Hippocampal formation (tissue), 2 donors: ENCODE measurements at regions not wholly inside any gene's neighbourhood (a gene's known extent, or its start where the extent isn't known, plus 50 kb on each side); places are given as distances from the start of the nearest gene placed in this dataset.
A peak's percentile ranks its signal among the peaks of the same experiment; 100 is the strongest.
"Not testable (repeated sequence)": the region's sequence is repeated elsewhere in the genome, so short reads cannot be mapped to it uniquely, and the experiment has no call there.

Source experiments
- DNase-seq, 2 donors: peaks; one replicate each; lab custom pipeline; 2025; lab: John Stamatoyannopoulos, UW

DNA sequence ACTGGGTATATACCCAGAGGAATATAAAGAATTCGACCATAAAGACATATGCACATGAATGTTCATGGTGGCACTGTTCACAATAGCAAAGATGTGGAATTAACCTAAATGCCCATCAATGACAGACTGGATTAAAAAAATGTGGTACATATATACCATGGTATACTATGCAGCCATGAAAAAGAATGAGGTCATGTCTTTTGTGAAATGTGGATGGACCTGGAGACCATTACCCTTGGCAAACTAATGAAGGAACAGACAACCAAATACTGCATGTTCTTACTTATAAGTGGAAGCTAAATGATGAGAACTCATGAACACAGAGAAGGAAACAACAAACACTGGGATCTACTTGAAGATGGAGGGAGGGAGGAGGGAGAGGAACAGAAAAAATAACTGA lies 186.7 kb upstream of the SSTR4 start:
- no peak for DNase-seq

DNA sequence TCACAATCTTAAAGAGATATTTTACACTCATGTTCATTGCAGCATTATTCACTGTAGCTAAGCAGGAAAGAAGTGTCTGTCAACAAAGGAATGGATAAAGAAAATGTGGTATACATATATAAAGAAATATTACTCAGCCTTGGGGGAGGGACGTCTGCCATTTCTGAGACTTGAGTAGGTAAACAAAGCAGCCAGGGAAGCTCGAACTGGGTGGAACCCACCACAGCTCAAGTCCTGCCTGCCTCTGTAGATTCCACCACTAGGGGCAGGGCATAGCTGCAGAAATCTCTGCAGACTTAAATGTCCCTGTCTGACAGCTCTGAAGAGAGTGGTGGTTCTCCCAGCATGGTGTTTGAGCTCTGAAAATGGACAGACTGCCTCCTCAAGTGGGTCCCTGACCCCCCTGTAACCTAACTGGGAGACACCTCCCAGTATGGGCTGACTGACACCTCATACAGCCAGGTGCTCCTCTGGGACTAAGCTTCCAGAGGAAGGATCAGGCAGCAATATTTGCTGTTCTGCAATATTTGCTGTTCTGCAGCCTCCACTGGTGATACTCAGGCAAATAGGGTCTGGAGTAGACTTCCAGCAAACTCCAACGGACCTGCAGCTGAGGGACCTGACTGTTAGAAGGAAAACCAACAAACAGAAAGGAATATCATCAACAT lies 183.3 kb upstream of the SSTR4 start:
- not testable (repeated sequence) for DNase-seq

DNA sequence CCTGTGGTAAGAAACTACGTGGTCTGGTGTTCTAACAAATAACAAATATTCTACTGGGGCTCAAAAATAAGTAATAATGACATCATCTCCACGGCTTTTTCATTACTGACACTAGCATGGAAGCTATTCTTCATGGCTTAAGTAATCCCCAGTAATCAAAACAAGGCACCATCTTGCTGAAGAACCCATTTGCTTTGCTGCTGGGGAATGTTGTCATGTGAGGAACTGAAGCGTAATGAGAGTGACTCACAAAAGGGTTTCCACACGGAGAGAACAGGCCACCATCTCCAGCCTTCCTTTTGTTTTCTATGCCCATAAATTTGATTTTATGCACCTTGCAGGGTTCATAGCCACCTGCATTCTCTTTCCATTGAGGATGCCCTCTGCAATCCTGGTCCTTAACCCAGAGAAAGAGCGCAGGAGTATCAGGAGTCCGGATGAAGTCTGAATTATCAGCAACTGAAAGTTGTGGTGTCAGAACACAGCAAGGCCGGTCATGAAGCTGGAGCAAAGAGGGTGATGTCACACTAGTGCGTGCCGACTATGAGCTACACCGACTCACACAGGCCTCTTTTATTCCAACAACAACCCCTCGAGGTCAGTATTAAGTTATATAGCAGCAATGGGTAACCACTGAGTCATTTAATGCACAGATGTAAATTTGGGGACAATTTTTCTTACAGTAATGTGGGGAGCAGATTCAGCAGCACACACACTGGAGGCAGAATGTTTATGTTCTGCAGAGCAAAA lies 173.7 kb upstream of the SSTR4 start:
- DNase-seq, result no peak

DNA sequence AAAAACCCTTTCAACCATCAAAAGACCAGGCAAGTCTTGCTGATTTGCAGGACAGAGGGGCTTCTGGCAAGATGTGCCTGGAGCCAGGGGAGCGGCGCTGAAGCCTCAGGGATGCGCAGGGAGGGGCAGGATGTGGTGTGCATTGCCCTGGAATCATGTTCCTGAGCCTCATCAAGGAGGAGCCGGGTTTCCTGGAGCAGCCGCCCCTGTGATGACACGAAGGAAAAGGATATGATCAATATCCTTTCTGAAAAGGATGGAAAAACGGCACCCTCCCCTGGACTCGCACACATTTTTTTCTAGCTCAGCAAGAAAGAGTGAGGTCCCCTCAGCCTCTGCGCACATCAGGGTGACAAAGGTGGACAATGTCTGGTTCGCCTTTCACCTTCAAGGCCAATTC lies 173.1 kb upstream of the SSTR4 start:
- no peak for DNase-seq

DNA sequence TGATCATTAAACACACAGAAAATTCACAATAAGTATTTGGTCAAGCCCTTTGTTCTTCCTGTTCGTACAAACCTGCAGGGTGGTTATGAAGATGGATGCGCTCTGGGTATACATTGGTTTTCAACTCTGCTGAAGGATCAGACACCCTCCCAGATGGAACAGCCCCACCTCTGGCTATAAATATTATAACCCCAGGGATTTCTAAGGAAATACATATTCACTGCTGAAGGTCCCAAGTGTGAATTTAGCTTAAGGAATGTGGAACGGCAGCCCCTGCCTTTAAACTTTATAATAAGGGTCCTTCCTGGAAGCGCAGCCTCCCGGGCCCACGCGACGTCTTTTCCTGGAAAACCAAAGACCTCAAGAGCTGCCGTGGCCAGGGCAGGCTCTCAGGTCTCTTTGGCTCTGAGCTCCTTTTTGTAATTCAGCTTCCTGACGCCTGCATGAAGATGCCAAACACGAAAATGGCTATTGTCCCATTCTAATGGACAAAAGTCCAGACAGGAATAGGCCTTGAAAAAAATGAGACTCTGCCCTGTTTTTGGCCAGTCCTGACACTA lies 172.4 kb upstream of the SSTR4 start:
- no peak for DNase-seq

DNA sequence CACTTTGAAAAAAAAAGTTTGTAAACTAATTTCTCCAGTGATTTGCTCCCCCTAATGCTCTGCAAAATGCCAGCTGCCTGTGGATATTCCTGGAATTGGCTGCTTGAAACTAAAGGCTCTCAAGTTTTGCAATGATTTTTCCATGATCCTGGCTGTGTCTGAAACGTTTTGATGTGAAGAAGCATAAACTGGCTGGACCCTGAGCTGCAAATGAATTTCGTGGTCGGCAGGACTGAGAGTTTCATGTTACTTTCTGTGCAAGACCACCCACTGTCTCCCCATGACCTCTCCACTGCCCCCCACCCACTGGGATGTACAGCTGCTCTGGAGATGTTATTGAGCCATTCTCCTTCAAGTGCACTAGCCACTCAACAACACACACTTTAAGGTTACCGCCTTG lies 171.3 kb upstream of the SSTR4 start:
- DNase-seq, result no peak

DNA sequence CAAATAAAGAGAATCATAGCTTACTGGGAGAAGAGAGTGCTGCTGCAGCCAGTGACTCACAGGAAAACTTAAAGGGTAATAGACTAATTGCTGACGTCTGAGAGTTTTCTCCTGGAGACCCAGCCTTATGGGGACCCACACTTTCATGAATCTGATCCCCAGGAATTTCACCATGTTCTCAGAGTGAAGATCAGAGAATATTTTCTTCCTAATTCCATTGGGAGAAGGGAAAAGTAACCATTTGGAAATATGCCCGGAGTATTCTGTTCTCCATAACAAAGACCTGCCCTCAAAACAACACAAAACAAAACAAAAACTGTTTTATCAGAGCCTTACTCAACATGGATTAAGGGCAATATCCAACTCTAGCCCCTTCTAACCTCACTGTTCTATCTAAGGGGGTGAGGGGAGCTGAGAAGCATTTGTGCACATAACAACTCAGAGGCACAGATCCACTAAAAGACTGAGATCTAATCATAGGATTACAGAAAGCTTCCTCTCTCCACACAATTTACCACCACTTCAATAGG lies 168.2 kb upstream of the SSTR4 start:
- no peak for DNase-seq

DNA sequence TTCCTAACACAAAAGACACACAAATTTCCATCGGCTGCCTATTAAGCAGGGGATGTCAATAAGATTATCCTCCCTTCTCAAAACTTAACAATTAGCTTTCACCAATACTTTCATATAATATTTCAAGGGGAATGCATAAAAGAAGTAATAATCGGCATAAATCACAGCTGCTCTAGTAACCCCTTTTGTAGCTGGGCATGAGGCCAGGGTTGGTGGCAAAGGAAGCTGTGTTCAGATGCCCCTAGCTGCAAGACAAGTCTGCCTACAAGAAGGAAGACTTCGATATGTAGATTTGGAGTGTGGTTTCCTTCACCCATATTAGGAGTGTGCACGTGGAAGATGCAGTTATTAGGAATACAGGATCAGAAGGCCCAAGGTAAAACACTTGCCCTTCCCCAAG lies 156.9 kb upstream of the SSTR4 start:
- no peak for DNase-seq

DNA sequence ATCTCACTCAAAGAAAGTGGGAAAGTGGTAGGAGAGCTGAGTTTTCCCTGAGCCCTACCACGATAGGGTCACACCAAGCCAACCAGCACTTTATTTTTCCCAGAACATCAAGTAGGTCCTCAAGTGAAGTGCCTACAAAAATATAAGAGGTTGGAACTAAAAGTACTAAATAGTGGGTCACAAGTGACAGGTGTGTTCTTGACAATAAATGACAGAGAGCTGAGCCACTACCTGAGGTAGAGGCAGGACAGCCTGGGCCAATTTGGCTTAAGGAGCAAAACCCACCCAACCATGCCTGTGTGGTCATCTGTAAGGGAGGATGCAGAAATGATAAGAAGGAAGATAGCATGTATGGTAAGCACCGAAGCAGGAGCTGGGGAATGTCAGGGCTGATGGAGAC lies 154.8 kb upstream of the SSTR4 start:
- no peak for DNase-seq

DNA sequence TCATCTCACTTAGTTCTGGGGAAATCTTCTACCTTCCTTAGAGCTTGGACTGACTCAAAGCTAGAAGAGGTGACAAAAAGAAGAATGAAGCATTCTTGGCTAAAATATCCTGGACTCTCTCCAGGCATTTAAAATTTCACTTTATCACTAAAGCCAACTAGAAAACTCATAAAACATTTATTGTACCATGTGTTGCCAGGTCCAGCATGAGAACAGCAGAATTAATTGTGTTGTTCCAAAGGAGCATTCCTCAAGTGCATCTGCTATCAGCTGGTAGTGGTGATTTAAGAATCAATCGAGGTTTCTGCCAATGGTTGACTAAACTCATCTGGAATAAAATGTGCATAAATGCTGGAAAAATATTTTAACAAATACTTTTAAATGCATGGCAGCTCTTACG lies 147.3 kb upstream of the SSTR4 start:
- DNase-seq, result no peak

DNA sequence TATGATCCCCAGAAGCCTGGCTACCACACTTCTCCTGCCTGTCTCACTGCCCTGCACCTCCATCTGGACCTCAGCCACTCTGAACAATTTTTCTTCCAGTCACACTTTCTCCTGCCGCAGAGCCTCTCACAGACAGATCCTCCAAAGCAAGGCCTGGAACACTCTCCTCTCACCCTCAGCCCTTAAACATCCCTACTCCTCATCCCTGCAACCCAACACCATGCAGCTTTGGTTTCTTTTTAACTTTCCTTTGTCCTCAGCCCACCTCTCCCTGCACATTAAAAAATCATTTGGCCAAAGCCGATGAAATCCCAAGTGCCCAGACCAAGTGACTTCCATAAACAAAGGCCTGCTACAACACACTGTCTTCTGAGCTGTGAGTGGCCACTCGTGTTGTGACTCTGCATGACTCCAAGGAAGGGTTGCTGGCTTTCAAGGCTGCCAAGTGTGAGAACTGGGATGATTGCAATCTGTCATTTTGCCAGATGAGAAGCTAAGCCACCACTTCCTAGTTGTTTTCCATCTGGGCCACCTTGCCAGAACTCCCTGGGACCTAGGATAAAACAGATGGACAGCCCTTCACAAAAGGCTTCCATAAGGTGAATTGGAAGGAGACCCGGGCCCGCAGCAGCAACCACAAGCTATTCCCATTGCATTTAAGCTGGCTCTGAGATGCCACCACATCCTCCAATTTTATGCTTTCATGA lies 144.4 kb upstream of the SSTR4 start:
- DNase-seq, result no peak

DNA sequence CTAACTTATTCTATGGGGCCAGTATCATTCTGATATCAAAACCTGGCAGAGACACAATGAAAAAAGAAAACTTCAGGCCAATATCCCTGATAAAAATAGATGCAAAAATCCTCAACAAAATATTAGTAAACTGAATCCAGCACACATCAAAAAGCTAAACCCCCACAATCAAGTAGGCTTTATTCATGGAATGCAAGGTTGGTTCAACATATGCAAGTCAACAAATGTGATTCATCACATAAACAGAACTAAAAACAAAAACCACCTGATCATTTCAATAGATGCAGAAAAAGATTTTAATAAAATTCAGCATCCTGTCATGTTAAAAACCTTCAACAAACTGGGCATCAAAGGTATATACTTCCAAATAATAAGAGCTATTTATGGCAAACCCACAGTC lies 133.9 kb upstream of the SSTR4 start:
- no peak for DNase-seq

DNA sequence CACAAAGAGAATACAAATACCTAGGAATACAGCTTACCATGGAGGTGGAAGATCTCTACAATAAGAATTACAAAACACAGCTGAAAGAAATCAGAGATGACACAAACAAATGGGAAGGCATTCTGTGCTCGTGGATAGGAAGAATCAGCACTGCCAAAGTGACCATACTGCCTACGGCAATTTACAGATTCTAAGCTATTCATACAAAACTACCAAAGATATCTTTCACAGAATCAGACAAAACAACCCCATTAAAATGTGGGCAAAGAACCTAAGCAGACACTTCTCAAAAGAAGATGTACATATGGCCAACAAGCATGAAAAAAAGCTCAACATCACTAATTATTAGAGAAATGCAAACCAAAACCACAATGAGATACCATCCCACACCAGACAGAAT lies 133.2 kb upstream of the SSTR4 start:
- DNase-seq, result no peak

DNA sequence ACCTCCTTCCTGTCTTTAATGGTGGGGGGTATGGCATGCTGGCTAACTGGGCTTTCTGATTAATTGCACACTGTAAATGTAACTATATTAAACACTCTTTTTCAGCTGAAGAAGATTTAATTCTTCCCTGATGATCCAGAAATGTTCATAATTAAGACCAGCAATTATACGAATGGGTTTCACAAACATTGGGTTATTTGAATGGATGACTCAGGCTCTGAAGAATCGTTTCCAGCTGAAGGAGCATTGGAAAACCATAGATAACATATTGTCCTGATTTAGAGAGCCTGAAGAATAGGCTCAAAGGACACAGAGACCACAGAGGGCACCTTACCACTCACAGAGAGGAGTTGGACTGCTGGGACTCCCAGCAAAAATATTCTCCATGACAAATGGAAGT lies 130.7 kb upstream of the SSTR4 start:
- no peak for DNase-seq

DNA sequence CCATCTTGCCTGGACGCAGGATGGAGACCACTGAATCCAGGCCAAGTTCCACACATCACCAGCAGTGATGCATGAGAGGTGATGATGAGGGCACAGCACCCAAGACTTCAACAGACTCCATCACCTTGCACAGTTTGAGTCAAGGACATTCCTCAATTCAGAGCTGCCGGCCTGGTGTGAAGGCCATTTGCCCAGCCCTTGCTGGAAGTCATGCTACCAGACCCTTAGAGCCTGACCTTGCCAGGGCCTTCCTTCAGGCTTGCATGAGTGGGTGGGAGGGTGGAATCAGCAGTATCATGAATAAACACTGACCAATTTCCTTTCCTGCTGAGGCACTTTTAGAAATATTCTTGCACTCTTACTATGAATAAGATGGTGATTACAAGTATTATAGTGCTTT lies 130.2 kb upstream of the SSTR4 start:
- no peak for DNase-seq

DNA sequence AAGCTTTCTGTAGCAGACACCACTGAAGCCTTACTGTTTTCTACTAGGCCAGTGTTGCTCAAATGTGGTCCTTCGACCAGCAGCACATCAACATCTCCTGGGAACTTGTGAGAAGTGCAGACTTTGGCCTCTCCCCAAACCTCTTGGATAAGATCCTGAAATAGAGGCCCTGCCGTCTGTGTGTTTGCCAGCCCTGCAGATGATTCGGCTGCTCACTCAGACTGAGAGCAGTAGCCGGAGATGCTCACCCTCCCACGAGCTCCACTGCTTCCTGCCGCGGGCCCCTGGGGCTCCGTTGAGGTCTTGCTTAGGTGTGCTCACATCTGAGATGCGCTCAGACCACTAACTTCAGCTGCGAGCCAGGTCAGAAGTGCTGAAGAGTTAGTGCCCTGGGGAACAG lies 129.5 kb upstream of the SSTR4 start:
- DNase-seq, result peak in 1 of 2 donors; percentile 4

DNA sequence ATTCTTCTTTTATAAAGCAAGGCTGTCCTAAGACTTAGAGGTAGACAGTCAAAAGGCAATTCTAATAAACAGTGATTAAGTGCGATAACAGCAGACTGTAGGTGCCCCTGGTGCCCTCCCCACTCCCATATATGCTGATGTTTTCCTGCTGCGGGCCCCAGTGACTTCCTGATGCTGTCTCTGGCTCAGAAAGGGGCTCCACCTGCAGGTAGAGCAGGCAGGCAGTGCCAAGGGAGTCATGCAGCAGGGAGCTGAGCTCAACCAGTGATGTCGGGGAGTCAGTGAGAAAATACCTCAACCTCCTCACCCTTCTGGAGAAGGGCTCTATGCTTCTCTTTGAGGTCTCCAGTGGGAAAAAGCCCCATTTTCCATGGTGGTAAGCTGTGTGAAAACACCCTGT lies 126.7 kb upstream of the SSTR4 start:
- DNase-seq, result no peak

DNA sequence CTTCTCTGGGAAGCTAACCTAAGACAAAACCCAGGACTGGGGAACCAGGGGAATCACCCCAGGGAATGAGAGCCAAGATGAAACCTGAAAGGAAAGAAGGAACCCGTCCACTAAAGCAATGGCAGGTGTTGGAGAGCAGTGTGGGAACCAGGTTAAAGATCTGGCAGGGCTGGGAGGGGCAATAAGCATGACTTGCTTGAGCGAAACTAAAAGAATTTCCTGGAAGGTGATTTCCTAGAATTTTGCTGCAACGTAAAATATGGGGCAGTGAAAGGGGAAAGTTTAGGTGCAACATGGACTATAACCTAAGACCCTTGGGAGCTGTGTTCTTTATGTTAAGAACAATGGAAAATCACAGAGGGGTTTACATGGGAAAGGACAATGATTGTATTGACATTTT lies 126.2 kb upstream of the SSTR4 start:
- no peak for DNase-seq

DNA sequence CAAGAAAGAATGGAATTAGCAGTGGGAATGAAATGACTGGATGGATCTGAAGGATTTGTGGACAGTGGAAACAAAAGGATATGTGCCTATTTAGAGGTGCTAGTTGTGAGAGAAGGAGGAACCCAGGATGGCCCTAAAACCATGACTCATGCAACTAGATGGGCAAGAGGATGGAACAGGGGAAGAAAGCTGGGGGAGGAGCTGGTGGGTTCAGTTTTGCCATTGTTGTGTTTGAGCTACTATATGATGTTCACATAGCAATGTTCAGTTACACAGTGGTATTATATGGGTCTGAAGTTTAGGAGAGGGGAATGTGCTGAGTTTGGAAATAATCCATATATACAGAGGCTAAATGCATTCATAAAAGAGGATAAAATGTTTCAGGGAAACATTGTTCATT lies 125.7 kb upstream of the SSTR4 start:
- DNase-seq, result no peak

DNA sequence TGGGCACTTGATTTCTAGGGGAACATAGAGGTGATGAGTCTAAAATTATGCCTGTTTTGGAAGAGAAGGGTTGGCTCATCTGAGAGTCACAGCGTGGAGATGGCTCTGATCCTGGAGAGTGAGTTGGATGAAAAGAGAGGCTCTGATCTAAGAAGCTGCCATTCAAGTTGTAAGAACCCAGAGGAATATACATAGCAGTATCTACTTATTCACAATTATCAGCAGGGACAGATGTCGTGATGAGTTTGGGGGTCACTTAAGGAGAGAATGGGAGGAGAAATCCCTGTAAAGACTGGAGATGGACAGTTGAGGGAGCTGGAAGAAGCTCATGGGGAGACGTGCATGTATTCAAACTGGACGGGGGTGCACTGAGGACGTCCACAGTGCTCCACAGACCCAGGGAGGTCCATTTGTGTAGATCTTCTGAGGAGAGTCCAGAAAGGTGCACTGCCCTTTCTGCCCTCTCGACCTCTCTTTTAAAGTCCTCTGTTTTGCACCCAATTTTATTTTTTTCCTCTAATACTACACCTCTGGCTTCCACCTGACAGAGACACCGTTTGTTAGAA lies 124.7 kb upstream of the SSTR4 start:
- DNase-seq, result no peak

DNA sequence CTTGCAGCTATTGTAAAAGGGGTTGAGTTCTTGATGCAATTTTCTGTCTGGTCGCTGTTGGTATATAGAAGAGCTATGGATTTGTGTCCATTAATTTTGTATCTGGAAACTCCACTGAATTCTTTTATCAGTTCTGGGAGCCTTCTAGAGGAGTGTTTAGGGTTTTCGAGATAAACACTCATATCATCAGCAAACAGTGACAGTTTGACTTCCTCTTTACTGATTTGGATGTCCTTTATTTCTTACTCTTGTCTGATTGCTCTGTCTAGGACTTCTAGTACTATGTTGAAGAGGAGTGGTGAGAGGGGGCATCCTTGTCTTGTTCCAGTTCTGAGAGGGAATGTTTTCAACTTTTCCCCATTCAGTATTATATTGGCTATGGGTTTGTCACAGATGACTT lies 120.8 kb upstream of the SSTR4 start:
- no peak for DNase-seq

DNA sequence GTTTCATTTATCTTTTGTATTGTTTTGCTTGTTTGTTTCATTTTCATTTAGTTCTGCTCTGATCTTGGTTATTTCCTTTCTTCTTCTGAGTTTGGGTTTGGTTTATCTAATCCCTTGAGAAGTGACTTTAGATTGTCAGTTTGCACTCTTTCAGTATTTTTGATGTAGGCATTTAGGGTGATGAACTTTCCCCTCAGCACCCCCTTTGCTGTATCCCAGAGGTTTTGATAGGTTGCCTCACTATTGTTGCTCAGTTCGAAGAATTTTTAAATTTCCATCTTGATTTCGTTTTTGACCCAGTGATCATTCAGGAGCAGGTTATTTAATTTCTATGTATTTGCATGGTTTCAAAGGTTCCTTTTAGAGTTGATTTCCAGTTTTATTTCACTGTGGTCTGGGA lies 119.6 kb upstream of the SSTR4 start:
- DNase-seq, result no peak
